ENCODE measurements at regions not wholly inside any gene's neighbourhood (a gene's known extent, or its start where the extent isn't known, plus 50 kb on each side); places are given as distances from the start of the nearest gene placed in this dataset.

DNA sequence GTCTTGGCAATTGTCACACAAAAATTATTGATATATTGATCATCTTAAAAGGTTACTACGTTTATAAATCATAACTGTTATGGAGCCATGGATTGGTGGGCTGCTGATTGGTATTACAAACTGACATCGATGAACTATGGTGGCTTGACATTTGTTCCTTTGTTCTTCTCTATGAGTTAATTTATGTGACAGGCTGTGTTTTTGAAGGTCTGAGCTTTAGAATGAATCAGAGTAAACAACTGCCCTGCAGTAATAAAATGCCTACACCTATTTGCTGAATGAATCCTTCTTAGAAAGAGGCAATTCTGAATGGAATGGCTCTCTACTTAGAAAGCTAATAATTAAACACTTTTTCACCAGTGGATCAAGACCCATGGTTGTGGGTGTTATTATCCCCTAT lies 506.3 kb upstream of the SPTLC3 start:
- Mint-ChIP-seq H3K27me3 (ENCODE audit: insufficient read depth, low read depth) (no peaks in the 10 kb centered on the region), H3K4me1 (no peaks in the 10 kb centered on the region), H3K36me3 (no peaks in the 10 kb centered on the region), H3K27ac (no peak overlapping the region), H3K9me3 (no peaks in the 10 kb centered on the region), H3K4me3 (no peak overlapping the region)
- H3K27me3 ChIP-seq, result no peaks in the 10 kb centered on the region
- H3K9ac ChIP-seq, result no peak overlapping the region
- H3K4me2 ChIP-seq, result no peak overlapping the region
- H3K36me3 ChIP-seq, result no peaks in the 10 kb centered on the region
- no peaks in the 10 kb centered on the region for H3K9me3 ChIP-seq (ENCODE audit: low read depth)
- no peaks in the 10 kb centered on the region for H3K4me1 ChIP-seq
- no peak overlapping the region for H3K27ac ChIP-seq
- no peak for DNase-seq (ENCODE audit: low spot score)
- no peak for TF ChIP-seq EZH2phosphoT487 (IDR thresholded peaks at IDR 0.05)
- TF ChIP-seq, protein P1, sequence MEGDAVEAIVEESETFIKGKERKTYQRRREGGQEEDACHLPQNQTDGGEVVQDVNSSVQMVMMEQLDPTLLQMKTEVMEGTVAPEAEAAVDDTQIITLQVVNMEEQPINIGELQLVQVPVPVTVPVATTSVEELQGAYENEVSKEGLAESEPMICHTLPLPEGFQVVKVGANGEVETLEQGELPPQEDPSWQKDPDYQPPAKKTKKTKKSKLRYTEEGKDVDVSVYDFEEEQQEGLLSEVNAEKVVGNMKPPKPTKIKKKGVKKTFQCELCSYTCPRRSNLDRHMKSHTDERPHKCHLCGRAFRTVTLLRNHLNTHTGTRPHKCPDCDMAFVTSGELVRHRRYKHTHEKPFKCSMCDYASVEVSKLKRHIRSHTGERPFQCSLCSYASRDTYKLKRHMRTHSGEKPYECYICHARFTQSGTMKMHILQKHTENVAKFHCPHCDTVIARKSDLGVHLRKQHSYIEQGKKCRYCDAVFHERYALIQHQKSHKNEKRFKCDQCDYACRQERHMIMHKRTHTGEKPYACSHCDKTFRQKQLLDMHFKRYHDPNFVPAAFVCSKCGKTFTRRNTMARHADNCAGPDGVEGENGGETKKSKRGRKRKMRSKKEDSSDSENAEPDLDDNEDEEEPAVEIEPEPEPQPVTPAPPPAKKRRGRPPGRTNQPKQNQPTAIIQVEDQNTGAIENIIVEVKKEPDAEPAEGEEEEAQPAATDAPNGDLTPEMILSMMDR (IDR thresholded peaks at IDR 0.05), result no peak
- no peak for TF ChIP-seq EZH2 (IDR thresholded peaks at IDR 0.05)
- H2AFZ ChIP-seq (replicated peaks), result no peak overlapping the region
- H3F3A ChIP-seq (ENCODE audit: low read depth), result no peaks in the 10 kb centered on the region
- H3K79me2 ChIP-seq (ENCODE audit: low read depth), result no peaks in the 10 kb centered on the region
- no peaks in the 10 kb centered on the region for H4K20me1 ChIP-seq (ENCODE audit: low read depth)
- no peak overlapping the region for H3K4me3 ChIP-seq

GRCh38 chr20:12504779-12505178 lies 504.0 kb upstream of the SPTLC3 start:
- H3F3A ChIP-seq (ENCODE audit: low read depth), result no peaks in the 10 kb centered on the region
- Mint-ChIP-seq H3K4me1 (no peaks in the 10 kb centered on the region), H3K36me3 (no peaks in the 10 kb centered on the region)

DNA sequence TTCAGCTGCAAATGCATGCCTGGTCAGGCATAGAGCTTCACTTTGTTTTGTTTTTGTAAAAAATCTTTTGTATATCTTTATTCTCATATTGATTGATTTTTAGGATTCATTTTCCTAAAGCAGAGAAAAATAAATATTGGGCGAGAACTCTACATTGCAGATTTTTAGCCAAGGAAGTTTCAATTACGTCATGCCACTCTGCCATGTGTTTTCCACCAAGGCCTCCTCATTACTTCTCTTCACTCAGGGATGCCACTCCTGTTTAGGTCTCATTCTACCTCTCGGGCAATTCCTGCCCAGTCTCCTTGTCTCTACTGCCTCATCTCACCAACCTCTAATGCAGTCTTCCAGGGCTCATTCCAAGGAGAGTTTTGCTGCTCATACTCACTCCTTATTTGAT lies 497.3 kb upstream of the SPTLC3 start:
- no peaks in the 10 kb centered on the region for H3F3A ChIP-seq (ENCODE audit: low read depth)
- no peak overlapping the region for H3K9ac ChIP-seq
- Mint-ChIP-seq H3K9me3 (no peaks in the 10 kb centered on the region), H3K27ac (no peak overlapping the region), H3K36me3 (no peaks in the 10 kb centered on the region), H3K4me3 (no peak overlapping the region), H3K4me1 (no peaks in the 10 kb centered on the region), H3K27me3 (ENCODE audit: insufficient read depth, low read depth) (no peaks in the 10 kb centered on the region)
- no peak for DNase-seq (ENCODE audit: low spot score)
- TF ChIP-seq EZH2phosphoT487 (IDR thresholded peaks at IDR 0.05) (no peak), EZH2 (IDR thresholded peaks at IDR 0.05) (no peak)
- TF ChIP-seq, protein P1 (IDR thresholded peaks at IDR 0.05), result no peak
- no peaks in the 10 kb centered on the region for H4K20me1 ChIP-seq (ENCODE audit: low read depth)
- no peaks in the 10 kb centered on the region for H3K9me3 ChIP-seq (ENCODE audit: low read depth)
- no peak overlapping the region for H3K27ac ChIP-seq
- H2AFZ ChIP-seq (replicated peaks), result no peak overlapping the region
- H3K4me2 ChIP-seq, result no peak overlapping the region
- H3K4me1 ChIP-seq, result no peaks in the 10 kb centered on the region
- H3K27me3 ChIP-seq, result no peaks in the 10 kb centered on the region
- H3K36me3 ChIP-seq, result no peaks in the 10 kb centered on the region
- H3K79me2 ChIP-seq (ENCODE audit: low read depth), result no peaks in the 10 kb centered on the region
- no peak overlapping the region for H3K4me3 ChIP-seq

More at GRCh38 chr20:12504779-12505178, 504.0 kb upstream of the SPTLC3 start:
- Histone ChIP-seq H2AFZ (replicated peaks) (no peak overlapping the region), H4K20me1 (ENCODE audit: low read depth) (no peaks in the 10 kb centered on the region), H3K9ac (no peak overlapping the region), H3K27ac (no peak overlapping the region), H3K27me3 (no peaks in the 10 kb centered on the region), H3K36me3 (no peaks in the 10 kb centered on the region), H3K4me1 (no peaks in the 10 kb centered on the region), H3K4me3 (no peak overlapping the region), H3K9me3 (ENCODE audit: low read depth) (no peaks in the 10 kb centered on the region), H3K79me2 (ENCODE audit: low read depth) (no peaks in the 10 kb centered on the region), H3K4me2 (no peak overlapping the region)
- H3K4me3 Mint-ChIP-seq, result no peak overlapping the region
- no peak overlapping the region for H3K27ac Mint-ChIP-seq
- no peak for DNase-seq (ENCODE audit: low spot score)
- no peaks in the 10 kb centered on the region for H3K27me3 Mint-ChIP-seq (ENCODE audit: insufficient read depth, low read depth)
- TF ChIP-seq, protein P1 (IDR thresholded peaks at IDR 0.05), result no peak
- TF ChIP-seq EZH2phosphoT487 (IDR thresholded peaks at IDR 0.05), result no peak
- no peak for TF ChIP-seq EZH2 (IDR thresholded peaks at IDR 0.05)
- H3K9me3 Mint-ChIP-seq, result no peaks in the 10 kb centered on the region
